RWPE1 (cell line): ENCODE measurements at regions not wholly inside any gene's neighbourhood (a gene's known extent, or its start where the extent isn't known, plus 50 kb on each side); places are given as distances from the start of the nearest gene placed in this dataset.

Experiments
- CTCF ChIA-PET: fragments of 350-600 bp; sonication (Branson Sonifier 250); formaldehyde crosslinking; extraction: SDS; loops from one replicate; lab custom pipeline; 2021; lab: Yijun Ruan, JAX
- POLR2A ChIA-PET: fragments of 400-600 bp; formaldehyde crosslinking; extraction: SDS; loops from one replicate; lab custom pipeline; 2020; ENCODE audit warnings: antibody characterized with exemption; ENCODE audit not compliant: low non-redundant PET; lab: Yijun Ruan, JAX
- DNase-seq: peaks from one replicate; pipeline ENCODE4 v3.0.0; 2012; ENCODE audit warnings: low spot score
- H3K27ac ChIP-seq: fragments of 450-650 bp; 2 replicates; pipeline ENCODE4 v1.5.1; 2017
- TF ChIP-seq, protein P1 (sequence below): fragments of 450-650 bp; conservative IDR thresholded peaks from 2 replicates; pipeline ENCODE4 v1.5.1; 2017; ENCODE audit warnings: low read depth, mild to moderate bottlenecking

DNA sequence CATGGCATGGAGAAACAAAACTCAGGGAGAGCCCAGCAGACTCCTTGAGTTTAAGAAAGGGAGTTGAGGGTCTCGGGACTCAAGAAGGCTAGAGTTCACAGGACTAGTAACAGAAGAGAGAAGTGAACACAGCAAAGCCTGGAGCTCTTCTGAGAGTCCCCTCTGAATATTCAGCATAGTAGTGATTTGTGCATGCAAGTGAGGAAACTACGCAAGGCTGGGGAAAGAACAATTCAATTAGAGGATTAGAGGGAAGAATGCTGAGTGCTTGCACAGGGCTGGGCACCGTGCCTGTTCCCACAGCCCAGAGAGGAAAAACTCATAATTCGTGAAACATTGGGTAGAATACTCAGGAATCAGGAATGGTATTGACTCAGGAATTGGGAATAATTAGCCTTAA, 540.0 kb upstream of the SALL1 start:
- POLR2A ChIA-PET = no interaction called here
- CTCF ChIA-PET = no interaction called here
- no peak overlapping the region for H3K27ac ChIP-seq
- TF ChIP-seq, protein P1, sequence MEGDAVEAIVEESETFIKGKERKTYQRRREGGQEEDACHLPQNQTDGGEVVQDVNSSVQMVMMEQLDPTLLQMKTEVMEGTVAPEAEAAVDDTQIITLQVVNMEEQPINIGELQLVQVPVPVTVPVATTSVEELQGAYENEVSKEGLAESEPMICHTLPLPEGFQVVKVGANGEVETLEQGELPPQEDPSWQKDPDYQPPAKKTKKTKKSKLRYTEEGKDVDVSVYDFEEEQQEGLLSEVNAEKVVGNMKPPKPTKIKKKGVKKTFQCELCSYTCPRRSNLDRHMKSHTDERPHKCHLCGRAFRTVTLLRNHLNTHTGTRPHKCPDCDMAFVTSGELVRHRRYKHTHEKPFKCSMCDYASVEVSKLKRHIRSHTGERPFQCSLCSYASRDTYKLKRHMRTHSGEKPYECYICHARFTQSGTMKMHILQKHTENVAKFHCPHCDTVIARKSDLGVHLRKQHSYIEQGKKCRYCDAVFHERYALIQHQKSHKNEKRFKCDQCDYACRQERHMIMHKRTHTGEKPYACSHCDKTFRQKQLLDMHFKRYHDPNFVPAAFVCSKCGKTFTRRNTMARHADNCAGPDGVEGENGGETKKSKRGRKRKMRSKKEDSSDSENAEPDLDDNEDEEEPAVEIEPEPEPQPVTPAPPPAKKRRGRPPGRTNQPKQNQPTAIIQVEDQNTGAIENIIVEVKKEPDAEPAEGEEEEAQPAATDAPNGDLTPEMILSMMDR = no peak
- no peak for DNase-seq

DNA sequence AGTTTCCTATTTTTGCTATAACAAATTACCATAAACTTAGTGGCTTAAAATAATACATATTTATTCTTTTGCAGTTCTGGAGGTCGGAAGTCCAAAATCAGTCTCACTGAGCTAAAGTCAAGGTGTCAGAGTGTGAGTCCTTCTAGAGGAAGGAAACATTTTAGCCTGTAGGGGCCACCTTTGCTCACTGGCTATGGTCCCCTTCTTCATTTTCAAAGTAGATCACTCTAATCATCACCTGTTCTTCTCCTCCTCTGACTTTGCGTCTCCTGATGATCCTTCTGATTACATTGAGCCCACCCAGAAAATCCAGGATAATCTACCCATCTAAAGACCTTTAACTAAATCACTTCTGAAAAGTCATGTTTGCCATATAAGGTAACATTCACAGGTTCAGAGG, 534.4 kb upstream of the SALL1 start:
- POLR2A ChIA-PET = no interaction called here
- no peak for DNase-seq
- TF ChIP-seq, protein P1 = no peak
- CTCF ChIA-PET = no interaction called here
- no peak overlapping the region for H3K27ac ChIP-seq

GRCh38 chr16:51683882-51684281, 532.8 kb upstream of the SALL1 start:
- TF ChIP-seq, protein P1 = no peak
- CTCF ChIA-PET = no interaction called here
- no peak for DNase-seq
- POLR2A ChIA-PET = no interaction called here
- H3K27ac ChIP-seq = no peak overlapping the region

DNA sequence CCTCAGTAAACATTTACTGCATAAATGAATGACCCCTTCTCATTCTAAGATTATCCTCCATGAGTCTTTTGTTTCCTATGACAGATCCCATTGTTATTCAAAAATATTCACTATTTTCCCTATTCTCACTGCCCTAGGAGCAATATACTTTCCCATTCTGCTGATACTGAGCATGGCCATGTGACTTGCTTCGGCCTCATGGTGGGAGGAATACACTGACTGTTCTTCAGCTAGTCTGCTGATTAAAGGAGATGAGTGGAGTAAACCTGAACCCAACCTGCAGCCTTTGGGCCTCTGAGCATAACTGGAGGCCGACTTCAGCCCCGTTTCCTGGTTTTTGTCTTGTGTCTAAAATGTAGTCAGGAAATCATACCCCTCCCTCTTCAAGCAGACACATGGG, 531.8 kb upstream of the SALL1 start:
- ChIA-PET POLR2A (no interaction called here), CTCF (no interaction called here)
- DNase-seq = no peak
- H3K27ac ChIP-seq = no peak overlapping the region
- TF ChIP-seq, protein P1 = no peak

GRCh38 chr16:51674615-51675014, 523.5 kb upstream of the SALL1 start:
- no peak overlapping the region for H3K27ac ChIP-seq
- ChIA-PET CTCF (interaction anchor here (0.5 kb wide), 1 partner anchor 812 kb away, joined by 7 read pairs; no protein-coding TSS in a partner anchor), POLR2A (no interaction called here)
- DNase-seq = no peak
- TF ChIP-seq, protein P1 = no peak

- ChIA-PET CTCF (interaction anchor here (0.7 kb wide), 1 partner anchor 519 kb away, joined by 4 read pairs; no protein-coding TSS in a partner anchor), POLR2A (no interaction called here)
- TF ChIP-seq, protein P1 = no peak
Measured at GRCh38 chr16:51670527-51670926, 519.5 kb upstream of the SALL1 start.

More at GRCh38 chr16:51670527-51670926, 519.5 kb upstream of the SALL1 start:
- no peak overlapping the region for H3K27ac ChIP-seq
- DNase-seq = no peak
